ENCODE measurements at regions not wholly inside any gene's neighbourhood (a gene's known extent, or its start where the extent isn't known, plus 50 kb on each side); places are given as distances from the start of the nearest gene placed in this dataset.

GRCh38 chr1:48059289-48059688, 62.1 kb upstream of the TRABD2B start:
- TF ChIP-seq DPF2 (IDR thresholded peaks at IDR 0.05) = no peak
- no peak for TF ChIP-seq DLX4 (CRISPR knock-in tag; IDR thresholded peaks at IDR 0.05)
- no peak for TF ChIP-seq CBX1 (IDR thresholded peaks at IDR 0.05; ENCODE audit: low read depth)
- TF ChIP-seq ASH1L (IDR thresholded peaks at IDR 0.05; ENCODE audit: borderline replicate concordance, low read depth, partially characterized antibody) = no peak
- TF ChIP-seq LCOR (CRISPR knock-in tag; IDR thresholded peaks at IDR 0.05) = no peak
- no peak for TF ChIP-seq SIN3A (IDR thresholded peaks at IDR 0.05; ENCODE audit: borderline replicate concordance in 2 of 2, control insufficient read depth in 1 of 2, low read depth in 2 of 2, low read length in 2 of 2)
- no peak for TF ChIP-seq HOXB6 (CRISPR knock-in tag; IDR thresholded peaks at IDR 0.05; ENCODE audit: borderline replicate concordance)
- TF ChIP-seq HMGN3 (IDR thresholded peaks at IDR 0.05; ENCODE audit: borderline replicate concordance, extremely low read depth, insufficient read length, low read depth, low read length) = no peak
- no peak for TF ChIP-seq ELF4 (CRISPR knock-in tag; IDR thresholded peaks at IDR 0.05)
- no peak for TF ChIP-seq STAT5B (CRISPR knock-in tag; IDR thresholded peaks at IDR 0.05)
- TF ChIP-seq HDAC8 (tag; IDR thresholded peaks at IDR 0.05) = no peak
- no peak for TF ChIP-seq DMBX1 (CRISPR knock-in tag; IDR thresholded peaks at IDR 0.05; ENCODE audit: borderline replicate concordance)
- TF ChIP-seq RBM22 (IDR thresholded peaks at IDR 0.05; ENCODE audit: low read depth, low read length, poor library complexity, severe bottlenecking) = no peak
- TF ChIP-seq GATAD2A (IDR thresholded peaks at IDR 0.05) = no peak
- no peak for TF ChIP-seq ZNF518B (CRISPR knock-in tag; IDR thresholded peaks at IDR 0.05)
- TF ChIP-seq NFE2 (IDR thresholded peaks at IDR 0.05; ENCODE audit: low read depth) = no peak
- TF ChIP-seq YY1 (IDR thresholded peaks at IDR 0.05; ENCODE audit: borderline replicate concordance in 1 of 3, control insufficient read depth in 1 of 3, extremely low read depth in 1 of 3, insufficient read depth in 3 of 3, insufficient read length in 1 of 3, insufficient replicate concordance in 2 of 3, low read depth in 1 of 3, low read length in 2 of 3) = no peak
- no peak for TF ChIP-seq NR1H2 (CRISPR knock-in tag; IDR thresholded peaks at IDR 0.05)
- intact Hi-C loops (cut with micrococcal nuclease) = no loop called here
- CTCF ChIA-PET (ENCODE audit: low intra/inter-chr PET ratio) = no interaction called here
- Histone ChIP-seq H3K36me3 (ENCODE audit: control insufficient read depth, insufficient read depth, low read length) (no peaks in the 10 kb centered on the region), H3K27me3 (ENCODE audit: control insufficient read depth in 2 of 2, insufficient read depth in 2 of 2, low read length in 2 of 2) (peaks cover 0 to 3% of the 10 kb centered on the region in 2 experiments; a peak in 2 of 5 replicates), H3K9me1 (ENCODE audit: control insufficient read depth, insufficient read depth, low read length) (no peaks in the 10 kb centered on the region), H3K4me1 (replicated peaks in 1 of 2; ENCODE audit: control insufficient read depth in 2 of 2, insufficient read depth in 2 of 2, low read length in 2 of 2) (no peaks in the 10 kb centered on the region), H3K9me3 (replicated peaks; ENCODE audit: control insufficient read depth, insufficient read depth, low read depth, low read length) (no peaks in the 10 kb centered on the region), H3K27ac (ENCODE audit: extremely low read depth, low read depth, low read length) (no peak overlapping the region), H3K9ac (ENCODE audit: insufficient read depth in 1 of 2, low read depth in 2 of 2, low read length in 2 of 2) (no peak overlapping the region), H4K20me1 (replicated peaks; ENCODE audit: control insufficient read depth, insufficient read depth, low read length) (no peaks in the 10 kb centered on the region; the same call in 1 of the 2 replicates), H3K4me2 (ENCODE audit: insufficient read depth, low read length) (no peak overlapping the region), H3K79me2 (ENCODE audit: control insufficient read depth, insufficient read depth, low read length) (no peaks in the 10 kb centered on the region), H3K4me3 (no peak overlapping the region), H2AFZ (ENCODE audit: low read depth, low read length) (no peak overlapping the region)
- POLR2A ChIA-PET = interaction anchor here (0.8 kb wide), 1 partner anchor 9 kb away, joined by 3 read pairs; no protein-coding TSS in a partner anchor
- WGBS (ENCODE audit: insufficient coverage, low coverage, missing lambda C conversion rate) = 0% methylated on average over 1 of the region's 1 CpG
- in situ Hi-C loops (cut with MboI) = no loop called here
- FAIRE-seq (no peak), DNase-seq (ENCODE audit: extremely low read depth in 1 of 4, low spot score in 3 of 4) (no peak), ATAC-seq (no peak)
- no TSS peak for BruUV-seq (replicated peaks)

All from K562 (cell line).